ENCODE measurements at regions not wholly inside any gene's neighbourhood (a gene's known extent, or its start where the extent isn't known, plus 50 kb on each side); places are given as distances from the start of the nearest gene placed in this dataset.

DNA sequence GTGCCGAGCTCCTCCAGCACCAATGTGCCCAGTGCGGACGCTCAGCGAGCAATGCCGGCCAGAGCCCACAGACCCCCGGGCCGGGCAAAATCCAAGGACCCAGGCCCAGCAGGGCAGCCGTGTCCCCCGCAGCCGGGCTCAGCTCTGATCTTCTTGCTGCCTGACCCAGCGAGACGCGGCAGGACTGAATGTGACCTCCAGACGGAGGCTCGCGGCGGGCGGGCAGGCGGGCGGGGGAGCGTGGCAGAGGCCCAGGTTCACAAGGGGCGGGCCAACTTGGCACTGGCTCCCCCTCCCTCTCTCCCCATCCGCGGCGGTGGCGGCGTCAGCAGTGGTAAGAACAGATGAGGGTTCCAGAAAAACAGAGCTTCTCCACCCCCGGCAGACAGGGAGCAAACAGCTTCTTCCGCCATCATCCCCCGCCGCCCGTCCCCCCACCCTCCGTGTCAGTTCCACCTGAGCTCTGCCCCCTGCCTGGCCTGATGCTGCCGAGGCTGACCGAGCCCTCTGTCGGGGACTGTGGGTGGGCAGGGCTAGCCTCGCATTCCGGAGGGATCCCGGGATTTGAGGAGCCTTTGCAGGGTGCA, 94.3 kb downstream of the RFLNA start:
- WGBS, 4 donors = 3 to 17% (median 7%) methylated on average over 1 to 39 of the region's 39 CpGs

GRCh38 chr12:124388679-124389137, 93.8 kb downstream of the RFLNA start:
- H3K27me3 ChIP-seq = no peaks in the 10 kb centered on the region
- peak overlapping the region; percentile 73 to 99 (median 96) for H3K27ac ChIP-seq
- whole genome bisulfite sequencing, 4 donors = 3 to 18% (median 8%) methylated on average over 6 to 39 of the region's 39 CpGs
- intact Hi-C loops (cut with DNase I) = loop anchor here in 5 of 10 donors (5.0 to 10.0 kb wide), 7 partner anchors 34 to 306 kb away; partner anchors contain the start of gene NCOR2 (in 3 of the 5)
- H3K36me3 ChIP-seq = peaks cover 0 to 26% (median 18%) of the 10 kb centered on the region in 9 donors
- DNase-seq = peak; percentile 86 to 90 (median 89)
- no peak for TF ChIP-seq POLR2A (IDR thresholded peaks at IDR 0.05)
- TF ChIP-seq, protein P1, sequence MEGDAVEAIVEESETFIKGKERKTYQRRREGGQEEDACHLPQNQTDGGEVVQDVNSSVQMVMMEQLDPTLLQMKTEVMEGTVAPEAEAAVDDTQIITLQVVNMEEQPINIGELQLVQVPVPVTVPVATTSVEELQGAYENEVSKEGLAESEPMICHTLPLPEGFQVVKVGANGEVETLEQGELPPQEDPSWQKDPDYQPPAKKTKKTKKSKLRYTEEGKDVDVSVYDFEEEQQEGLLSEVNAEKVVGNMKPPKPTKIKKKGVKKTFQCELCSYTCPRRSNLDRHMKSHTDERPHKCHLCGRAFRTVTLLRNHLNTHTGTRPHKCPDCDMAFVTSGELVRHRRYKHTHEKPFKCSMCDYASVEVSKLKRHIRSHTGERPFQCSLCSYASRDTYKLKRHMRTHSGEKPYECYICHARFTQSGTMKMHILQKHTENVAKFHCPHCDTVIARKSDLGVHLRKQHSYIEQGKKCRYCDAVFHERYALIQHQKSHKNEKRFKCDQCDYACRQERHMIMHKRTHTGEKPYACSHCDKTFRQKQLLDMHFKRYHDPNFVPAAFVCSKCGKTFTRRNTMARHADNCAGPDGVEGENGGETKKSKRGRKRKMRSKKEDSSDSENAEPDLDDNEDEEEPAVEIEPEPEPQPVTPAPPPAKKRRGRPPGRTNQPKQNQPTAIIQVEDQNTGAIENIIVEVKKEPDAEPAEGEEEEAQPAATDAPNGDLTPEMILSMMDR (IDR thresholded peaks at IDR 0.05) = peak in 2 of 12 donors; percentile 22 to 34
- peak overlapping the region; percentile 33 to 81 (median 64) for H3K4me3 ChIP-seq
- H3K4me1 ChIP-seq = peaks cover 21 to 98% (median 88%) of the 10 kb centered on the region in 12 donors
- H3K9me3 ChIP-seq = no peaks in the 10 kb centered on the region
- peak; percentile 6 to 65 (median 51) for ATAC-seq

More for the DNA sequence above, 94.3 kb downstream of the RFLNA start:
- H3K36me3 ChIP-seq = peaks cover 0 to 26% (median 14%) of the 10 kb centered on the region in 9 donors
- TF ChIP-seq, protein P1 (IDR thresholded peaks at IDR 0.05) = peak in 1 of 12 donors; percentile 9
- peak in 1 of 2 donors; percentile 52 for TF ChIP-seq POLR2A (IDR thresholded peaks at IDR 0.05)
- peaks cover 25 to 99% (median 91%) of the 10 kb centered on the region in 12 donors for H3K4me1 ChIP-seq
- intact Hi-C loops (cut with DNase I) = loop anchor here in 5 of 10 donors (5.0 to 10.0 kb wide), 7 partner anchors 33 to 306 kb away; partner anchors contain the start of gene NCOR2 (in 3 of the 5)
- DNase-seq = peak; percentile 89 to 93 (median 93)
- no peaks in the 10 kb centered on the region for H3K27me3 ChIP-seq
- no peaks in the 10 kb centered on the region for H3K9me3 ChIP-seq
- peak overlapping the region; percentile 73 to 99 (median 96) for H3K27ac ChIP-seq
- H3K4me3 ChIP-seq = peak overlapping the region; percentile 33 to 81 (median 64)
- ATAC-seq = peak; percentile 21 to 67 (median 59)

GRCh38 chr12:124388038-124388671, 93.3 kb downstream of the RFLNA start:
- Histone ChIP-seq H3K27ac (peak overlapping the region; percentile 73 to 99 (median 96)), H3K27me3 (no peaks in the 10 kb centered on the region), H3K36me3 (peaks cover 0 to 28% (median 23%) of the 10 kb centered on the region in 9 donors), H3K4me1 (peaks cover 16 to 98% (median 82%) of the 10 kb centered on the region in 12 donors), H3K4me3 (peak overlapping the region; percentile 1 to 81 (median 64)), H3K9me3 (no peaks in the 10 kb centered on the region)
- WGBS, 4 donors = 13 to 39% (median 38%) methylated on average over 10 to 15 of the region's 15 CpGs
- intact Hi-C loops (cut with DNase I) = loop anchor here in 5 of 10 donors (5.0 to 10.0 kb wide), 7 partner anchors 34 to 307 kb away; partner anchors contain the start of gene NCOR2 (in 3 of the 5)
- ATAC-seq (no peak), DNase-seq (no peak)
- TF ChIP-seq, protein P1 (IDR thresholded peaks at IDR 0.05) = no peak
- TF ChIP-seq POLR2A (IDR thresholded peaks at IDR 0.05) = no peak

- no peaks in the 10 kb centered on the region for H3K27me3 ChIP-seq
- H3K4me3 ChIP-seq = peak overlapping the region; percentile 1 to 81 (median 64)
- TF ChIP-seq POLR2A (IDR thresholded peaks at IDR 0.05) = no peak
- TF ChIP-seq, protein P1 (IDR thresholded peaks at IDR 0.05) = no peak
- intact Hi-C loops (cut with DNase I) = loop anchor here in 5 of 10 donors (5.0 to 10.0 kb wide), 7 partner anchors 35 to 307 kb away; partner anchors contain the start of gene NCOR2 (in 3 of the 5)
- ATAC-seq = peak; percentile 27 to 40 (median 36)
- peaks cover 11 to 98% (median 78%) of the 10 kb centered on the region in 12 donors for H3K4me1 ChIP-seq
- peak overlapping the region; percentile 73 to 99 (median 96) for H3K27ac ChIP-seq
- WGBS, 4 donors = 36 to 53% (median 48%) methylated on average over 7 to 24 of the region's 24 CpGs
- peaks cover 0 to 34% (median 28%) of the 10 kb centered on the region in 9 donors for H3K36me3 ChIP-seq
- no peaks in the 10 kb centered on the region for H3K9me3 ChIP-seq
- peak in 4 of 5 donors; percentile 71 to 86 (median 78) for DNase-seq
Observed at GRCh38 chr12:124387528-124387911, 92.6 kb downstream of the RFLNA start.
